GM19238 (cell line): ENCODE measurements at regions not wholly inside any gene's neighbourhood (a gene's known extent, or its start where the extent isn't known, plus 50 kb on each side); places are given as distances from the start of the nearest gene placed in this dataset.
"Not testable (repeated sequence)": the region's sequence is repeated elsewhere in the genome, so short reads cannot be mapped to it uniquely, and the experiment has no call there.

Experiments used
- DNase-seq: peaks from one replicate; pipeline ENCODE4 v3.0.0; 2011; ENCODE audit warnings: low spot score; ENCODE audit not compliant: insufficient read length

GRCh38 chr3:157588386-157589060 lies 85.3 kb upstream of the VEPH1 start:
- no peak for DNase-seq

GRCh38 chr3:157586293-157586692 lies 83.1 kb upstream of the VEPH1 start:
- DNase-seq, result no peak

GRCh38 chr3:157585386-157585785 lies 82.2 kb upstream of the VEPH1 start:
- no peak for DNase-seq

- DNase-seq, result no peak
Measured at GRCh38 chr3:157582637-157582973, 79.4 kb upstream of the VEPH1 start.

GRCh38 chr3:157581956-157582636 lies 78.9 kb upstream of the VEPH1 start:
- not testable (repeated sequence) for DNase-seq

GRCh38 chr3:157581371-157581770 lies 78.2 kb upstream of the VEPH1 start:
- DNase-seq, result no peak

DNA sequence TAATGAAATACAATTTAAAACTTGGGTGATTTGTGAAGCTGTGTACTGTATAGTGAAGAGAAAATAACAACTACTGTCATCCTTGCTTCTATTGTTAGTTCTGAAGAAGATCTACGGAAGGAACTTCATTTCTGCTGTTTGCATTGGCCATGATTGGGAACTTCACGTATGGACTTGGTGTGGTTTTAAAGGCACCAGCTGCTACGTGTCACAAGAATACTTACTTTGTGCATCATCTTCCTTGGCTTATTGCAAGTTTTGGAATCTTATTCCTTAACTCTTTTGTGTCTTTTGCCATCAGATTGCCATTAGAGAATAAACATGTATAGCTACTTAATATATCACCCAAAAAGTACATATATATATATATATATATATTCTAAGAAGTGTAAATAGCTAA lies 75.0 kb upstream of the VEPH1 start:
- no peak for DNase-seq

DNA sequence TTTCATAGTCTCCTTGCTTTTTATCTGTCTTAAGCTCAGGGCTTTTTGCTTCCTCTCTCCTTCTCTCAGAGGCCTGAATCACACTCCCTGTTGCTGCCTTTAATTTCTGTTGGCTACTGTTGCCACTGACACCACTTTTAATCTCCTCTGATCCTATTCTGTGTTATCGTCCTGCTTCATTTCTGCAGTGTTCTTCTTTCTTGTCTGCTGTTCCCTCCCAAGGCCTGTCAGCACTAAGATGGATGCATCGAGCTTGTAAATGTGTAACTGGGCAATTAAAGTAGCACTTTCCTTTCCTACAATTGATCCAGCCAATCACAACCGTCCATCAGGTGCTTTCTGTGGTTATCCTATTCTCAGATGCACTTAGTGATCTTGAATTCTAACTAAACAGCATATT lies 71.3 kb upstream of the VEPH1 start:
- no peak for DNase-seq

DNA sequence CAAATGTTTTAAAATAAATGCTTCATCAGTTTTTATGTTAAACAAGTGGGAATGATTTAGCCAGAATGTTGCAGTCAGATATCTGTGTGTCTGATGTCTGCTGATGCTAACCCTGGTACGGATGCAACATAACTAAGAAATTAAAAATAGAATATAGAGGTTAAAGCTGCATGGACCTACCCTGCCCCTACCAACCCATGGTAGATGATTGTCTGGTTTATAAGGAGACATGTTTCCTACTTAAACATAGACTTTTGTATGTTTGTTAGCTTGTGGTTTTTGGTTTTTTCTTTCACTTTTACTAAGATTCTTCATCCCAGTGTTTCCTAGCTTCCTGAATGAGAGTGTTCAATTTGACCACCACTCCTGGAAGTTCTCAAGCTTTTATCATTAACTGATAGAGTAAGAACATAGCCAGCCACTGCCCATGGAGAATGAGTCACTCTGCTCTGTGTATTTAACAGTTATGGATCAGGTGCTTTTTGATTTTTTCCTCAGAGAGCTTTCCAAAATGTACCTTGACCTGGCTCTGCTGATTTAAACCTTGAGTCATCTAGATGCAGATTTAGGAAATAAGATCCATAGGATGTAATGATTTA lies 70.7 kb upstream of the VEPH1 start:
- no peak for DNase-seq

GRCh38 chr3:157573281-157573680 lies 70.1 kb upstream of the VEPH1 start:
- DNase-seq, result no peak

- DNase-seq, result no peak
Measured at GRCh38 chr3:157572559-157573270, 69.5 kb upstream of the VEPH1 start.

GRCh38 chr3:157566596-157566995 lies 63.4 kb upstream of the VEPH1 start:
- DNase-seq, result no peak

DNA sequence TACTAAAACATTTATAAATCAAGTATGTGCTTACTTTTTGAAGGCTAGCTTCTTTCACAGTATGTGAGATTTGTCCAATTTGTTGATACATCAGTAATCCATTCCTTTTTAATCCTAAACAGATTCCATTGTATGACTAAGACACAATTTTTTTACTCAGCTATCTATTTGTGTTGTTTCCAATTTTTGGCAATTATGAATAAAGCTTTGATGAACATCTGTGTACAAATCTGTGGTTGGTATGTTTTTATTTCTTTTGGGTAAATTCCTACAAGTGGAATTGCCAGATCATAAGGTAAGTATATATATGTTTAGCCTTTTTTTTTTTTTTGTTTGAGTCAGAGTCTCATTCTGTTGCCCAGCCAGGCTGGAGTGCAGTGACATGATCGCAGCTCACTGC lies 56.2 kb upstream of the VEPH1 start:
- no peak for DNase-seq
